H9 (cell line): ENCODE measurements at regions not wholly inside any gene's neighbourhood (a gene's known extent, or its start where the extent isn't known, plus 50 kb on each side); places are given as distances from the start of the nearest gene placed in this dataset.

Source experiments
- DNase-seq: peaks from one replicate; pipeline ENCODE4 v3.0.0-alpha.2; 2017
- H2AFZ ChIP-seq: one replicate; pipeline ENCODE4 v1.6.1; 2013; ENCODE audit warnings: mild to moderate bottlenecking, low read length, control low read depth, moderate library complexity
- H2AK5ac ChIP-seq: 2 replicates; pipeline ENCODE4 v1.6.1; 2013; ENCODE audit warnings: low read length, control low read depth, mixed read lengths; ENCODE audit not compliant: insufficient read length
- H2BK120ac ChIP-seq: one replicate; pipeline ENCODE4 v1.6.1; 2013; ENCODE audit warnings: low read depth, mild to moderate bottlenecking, low read length, control low read depth, inconsistent platforms; ENCODE audit not compliant: poor library complexity, severe bottlenecking
- H2BK12ac ChIP-seq: 2 replicates; pipeline ENCODE4 v1.6.1; 2013; ENCODE audit warnings: low read length, control low read depth, mixed read lengths, low read depth; ENCODE audit not compliant: insufficient read length
- H2BK15ac ChIP-seq: 2 replicates; pipeline ENCODE4 v1.6.1; 2013; ENCODE audit warnings: low read depth, low read length, control low read depth
- H2BK20ac ChIP-seq: one replicate; pipeline ENCODE4 v1.6.1; 2013; ENCODE audit warnings: low read depth, mild to moderate bottlenecking, low read length, control low read depth, inconsistent platforms; ENCODE audit not compliant: poor library complexity, severe bottlenecking
- H2BK5ac ChIP-seq: 2 replicates; pipeline ENCODE4 v1.6.1; 2013; ENCODE audit warnings: low read length, control low read depth, mixed read lengths; ENCODE audit not compliant: insufficient read length
- H3K14ac ChIP-seq: 2 replicates; pipeline ENCODE4 v1.6.1; 2013; ENCODE audit warnings: low read length, control low read depth; ENCODE audit not compliant: insufficient read depth
- H3K18ac ChIP-seq: 2 replicates; pipeline ENCODE4 v1.6.1; 2013; ENCODE audit warnings: low read depth, mild to moderate bottlenecking, mixed read lengths, low read length, control low read depth; ENCODE audit not compliant: insufficient read length
- H3K23ac ChIP-seq: 2 replicates; pipeline ENCODE4 v1.6.1; 2013; ENCODE audit warnings: low read length, control low read depth, mixed read lengths, low read depth; ENCODE audit not compliant: insufficient read length
- H3K23me2 ChIP-seq: 2 replicates; pipeline ENCODE4 v1.6.1; 2013; ENCODE audit warnings: low read depth, mild to moderate bottlenecking, mixed read lengths, low read length, control low read depth; ENCODE audit not compliant: insufficient read length, poor library complexity, severe bottlenecking
- H3K27ac ChIP-seq: 2 replicates; pipeline ENCODE4 v1.5.1; 2013; ENCODE audit warnings: low read length, control low read depth, mixed read lengths, low read depth; ENCODE audit not compliant: insufficient read length
- H3K27me3 ChIP-seq: 2 replicates; pipeline ENCODE4 v1.6.1; 2013; ENCODE audit warnings: low read length, control low read depth, inconsistent platforms; ENCODE audit not compliant: insufficient read depth
- H3K4ac ChIP-seq: 2 replicates; pipeline ENCODE4 v1.6.1; 2013; ENCODE audit warnings: low read depth, mild to moderate bottlenecking, control low read depth, inconsistent platforms, low read length, moderate library complexity
- H3K4me1 ChIP-seq: 2 replicates; pipeline ENCODE4 v1.6.1; 2013; ENCODE audit warnings: low read length, control low read depth, inconsistent platforms; ENCODE audit not compliant: insufficient read depth
- H3K4me2 ChIP-seq: 2 replicates; pipeline ENCODE4 v1.6.1; 2013; ENCODE audit warnings: low read length, control low read depth, mixed read lengths; ENCODE audit not compliant: insufficient read length, insufficient read depth
- H3K56ac ChIP-seq: 2 replicates; pipeline ENCODE4 v1.6.1; 2013; ENCODE audit warnings: low read depth, mild to moderate bottlenecking, mixed read lengths, low read length, control low read depth; ENCODE audit not compliant: insufficient read length
- H3K79me1 ChIP-seq: 2 replicates; pipeline ENCODE4 v1.6.1; 2013; ENCODE audit warnings: low read depth, mild to moderate bottlenecking, moderate library complexity, low read length, control low read depth, inconsistent platforms; ENCODE audit not compliant: insufficient read depth, poor library complexity, severe bottlenecking
- H3K79me2 ChIP-seq: 2 replicates; pipeline ENCODE4 v1.6.1; 2013; ENCODE audit warnings: low read length, control low read depth, inconsistent platforms; ENCODE audit not compliant: insufficient read depth
- H3K9ac ChIP-seq: 2 replicates; pipeline ENCODE4 v1.6.1; 2013; ENCODE audit warnings: low read length, control low read depth, mixed read lengths; ENCODE audit not compliant: insufficient read length; ENCODE audit errors: extremely low read depth
- H3K9me3 ChIP-seq: one replicate; pipeline ENCODE4 v1.6.1; 2013; ENCODE audit warnings: low read depth, low read length, inconsistent platforms; ENCODE audit not compliant: control insufficient read depth
- H3T11ph ChIP-seq: one replicate; pipeline ENCODE4 v1.6.1; 2013; ENCODE audit warnings: mild to moderate bottlenecking, low read length, control low read depth, inconsistent platforms
- H4K20me1 ChIP-seq: one replicate; pipeline ENCODE4 v1.6.1; 2013; ENCODE audit not compliant: control insufficient read depth, insufficient read length, insufficient read depth
- H4K5ac ChIP-seq: 2 replicates; pipeline ENCODE4 v1.6.1; 2013; ENCODE audit warnings: low read depth, mild to moderate bottlenecking, mixed read lengths, low read length, control low read depth; ENCODE audit not compliant: insufficient read length
- H4K8ac ChIP-seq: replicated peaks from 2 replicates; pipeline ENCODE4 v1.6.1; 2013; ENCODE audit warnings: low read length, control low read depth, mixed read lengths, low read depth; ENCODE audit not compliant: insufficient read length
- H4K91ac ChIP-seq: 2 replicates; pipeline ENCODE4 v1.6.1; 2013; ENCODE audit warnings: low read depth, mild to moderate bottlenecking, moderate library complexity, mixed read lengths, low read length, control low read depth; ENCODE audit not compliant: insufficient read length
- H3K27ac Mint-ChIP-seq, 3 experiments: 2 replicates in 2 of 3; 3 replicates in 1 of 3; pipeline ENCODE4 v1.8.0; 2020 to 2021; ENCODE audit warnings: mixed read lengths in 3 of 3, mild to moderate bottlenecking in 1 of 3, moderate library complexity in 1 of 3
- H3K27me3 Mint-ChIP-seq: 2 replicates; pipeline ENCODE4 v1.8.0; 2021; ENCODE audit warnings: low read depth, mild to moderate bottlenecking, moderate library complexity, mixed read lengths
- H3K36me3 Mint-ChIP-seq, 3 experiments: 2 replicates in 2 of 3; 3 replicates in 1 of 3; pipeline ENCODE4 v1.8.0; 2020 to 2021; ENCODE audit warnings: low read depth in 3 of 3, mixed read lengths in 3 of 3; ENCODE audit not compliant: insufficient read depth in 1 of 3
- H3K4me1 Mint-ChIP-seq, 2 experiments: 2 replicates each; pipeline ENCODE4 v1.8.0; 2020; ENCODE audit warnings: mixed read lengths in 2 of 2
- H3K4me3 Mint-ChIP-seq, 2 experiments: 2 replicates in 1 of 2; 3 replicates in 1 of 2; pipeline ENCODE4 v1.8.0; 2020 to 2021; ENCODE audit warnings: mild to moderate bottlenecking in 2 of 2, mixed read lengths in 2 of 2, moderate library complexity in 1 of 2
- H3K9me3 Mint-ChIP-seq, 2 experiments: 2 replicates in 1 of 2; 3 replicates in 1 of 2; pipeline ENCODE4 v1.8.0; 2020; ENCODE audit warnings: mild to moderate bottlenecking in 2 of 2, mixed read lengths in 2 of 2, moderate library complexity in 1 of 2
- CTCF ChIP-seq: fragments of 200-600 bp; sonication (generic); conservative IDR thresholded peaks from 3 replicates; pipeline ENCODE4 v1.8.0; 2021; ENCODE audit warnings: antibody characterized with exemption, mild to moderate bottlenecking
- WGBS: extraction: QIAGEN DNeasy Blood & Tissue Kit; methylation state at CpG from one replicate; pipeline ENCODE4 v1.1.7; 2013; ENCODE audit warnings: missing lambda C conversion rate, low lambda C conversion rate, mixed read lengths; ENCODE audit not compliant: insufficient read length; ENCODE audit errors: extremely low coverage; 5-methylcytosine and 5-hydroxymethylcytosine counted together

GRCh38 chr2:217067787-217068186, 207.9 kb upstream of the TNP1 start:
- Histone ChIP-seq H3K9ac (no peak overlapping the region), H3K27ac (no peak overlapping the region), H4K91ac (no peak overlapping the region), H4K8ac (no peak overlapping the region), H3K4me1 (peaks cover 3% of the 10 kb centered on the region; the same call in 1 of the 2 replicates), H3K18ac (no peak overlapping the region), H2BK120ac (no peak overlapping the region), H4K5ac (no peak overlapping the region), H3T11ph (no peak overlapping the region), H3K79me1 (no peaks in the 10 kb centered on the region), H2BK12ac (no peak overlapping the region), H2AFZ (no peak overlapping the region), H3K23me2 (no peaks in the 10 kb centered on the region), H3K14ac (no peak overlapping the region), H2BK15ac (no peak overlapping the region), H3K27me3 (no peaks in the 10 kb centered on the region), H3K4ac (no peak overlapping the region), H3K4me2 (no peak overlapping the region), H2AK5ac (no peak overlapping the region), H3K23ac (no peak overlapping the region), H3K56ac (no peak overlapping the region), H4K20me1 (no peaks in the 10 kb centered on the region), H3K79me2 (no peaks in the 10 kb centered on the region), H2BK20ac (no peak overlapping the region), H2BK5ac (no peak overlapping the region), H3K9me3 (no peaks in the 10 kb centered on the region)
- no peaks in the 10 kb centered on the region for H3K36me3 Mint-ChIP-seq
- peaks cover 12 to 13% of the 10 kb centered on the region in 2 experiments for H3K4me1 Mint-ChIP-seq
- DNase-seq: no peak
- TF ChIP-seq CTCF: no peak
- no peak overlapping the region for H3K4me3 Mint-ChIP-seq
- no peaks in the 10 kb centered on the region for H3K27me3 Mint-ChIP-seq
- H3K27ac Mint-ChIP-seq: no peak overlapping the region
- no CpG with 5 or more reads among the region's 6 CpGs for WGBS
- peaks cover 3 to 5% of the 10 kb centered on the region in 2 experiments; a peak in 3 of 5 replicates for H3K9me3 Mint-ChIP-seq
